Thoracic aorta (tissue), 2 donors: ENCODE measurements at regions not wholly inside any gene's neighbourhood (a gene's known extent, or its start where the extent isn't known, plus 50 kb on each side); places are given as distances from the start of the nearest gene placed in this dataset.

Experiments
- ATAC-seq: fragments of 150-250 bp; one replicate; pipeline ENCODE4 v1.8.0; 2017; ENCODE audit warnings: low read depth; ENCODE audit not compliant: insufficient number of reproducible peaks, low FRiP score
- DNase-seq: peaks from one replicate; pipeline ENCODE4 v3.0.0-alpha.2; 2020; ENCODE audit warnings: low spot score
- H3K27ac ChIP-seq, 2 donors: fragments of 200-600 bp; sonication (generic); 1 replicate in 1 of 2; 2 replicates in 1 of 2; pipeline ENCODE4 v1.5.1; 2016; ENCODE audit warnings: mild to moderate bottlenecking in 2 of 2, moderate library complexity in 2 of 2
- H3K27me3 ChIP-seq: fragments of 200-600 bp; sonication (generic); replicated peaks from 2 replicates; pipeline ENCODE4 v1.6.0; 2016; ENCODE audit warnings: mild to moderate bottlenecking; ENCODE audit not compliant: insufficient read depth
- H3K36me3 ChIP-seq: fragments of 200-600 bp; sonication (generic); one replicate; pipeline ENCODE4 v1.5.1; 2016
- H3K4me1 ChIP-seq, 2 donors: fragments of 200-600 bp; sonication (generic); 1 replicate in 1 of 2; 2 replicates in 1 of 2; pipeline versions ENCODE4 v1.5.1 to v1.6.0; 2016; ENCODE audit warnings: low read depth in 2 of 2, mild to moderate bottlenecking in 1 of 2; ENCODE audit not compliant: control insufficient read depth in 1 of 2
- H3K4me3 ChIP-seq: fragments of 200-600 bp; sonication (generic); 2 replicates; pipeline ENCODE4 v1.5.1; 2016; ENCODE audit warnings: mild to moderate bottlenecking
- H3K9me3 ChIP-seq: fragments of 200-600 bp; sonication (generic); 2 replicates; pipeline ENCODE4 v1.5.1; 2016
- CTCF ChIP-seq: fragments of 200-600 bp; sonication (generic); IDR thresholded peaks from one replicate; pipeline ENCODE4 v1.5.1; 2019; ENCODE audit warnings: antibody characterized with exemption

GRCh38 chr10:83937161-83937560, 202.1 kb upstream of the GHITM start:
- no peak overlapping the region for H3K4me3 ChIP-seq
- no peaks in the 10 kb centered on the region for H3K4me1 ChIP-seq
- H3K27me3 ChIP-seq: no peaks in the 10 kb centered on the region
- ATAC-seq: no peak
- DNase-seq: no peak
- H3K9me3 ChIP-seq: no peaks in the 10 kb centered on the region
- TF ChIP-seq CTCF: no peak
- no peaks in the 10 kb centered on the region for H3K36me3 ChIP-seq
- no peak overlapping the region for H3K27ac ChIP-seq

- Histone ChIP-seq H3K27ac (no peak overlapping the region), H3K4me1 (no peaks in the 10 kb centered on the region), H3K9me3 (no peaks in the 10 kb centered on the region), H3K27me3 (no peaks in the 10 kb centered on the region), H3K36me3 (no peaks in the 10 kb centered on the region), H3K4me3 (no peak overlapping the region)
- TF ChIP-seq CTCF: no peak
- DNase-seq: no peak
- ATAC-seq: no peak
These were observed 201.5 kb upstream of the GHITM start for GRCh38 chr10:83937826-83938225.

GRCh38 chr10:83941189-83941588, 198.1 kb upstream of the GHITM start:
- H3K27me3 ChIP-seq: no peaks in the 10 kb centered on the region
- no peak overlapping the region for H3K4me3 ChIP-seq
- H3K4me1 ChIP-seq: no peaks in the 10 kb centered on the region
- H3K9me3 ChIP-seq: no peaks in the 10 kb centered on the region
- DNase-seq: no peak
- H3K36me3 ChIP-seq: no peaks in the 10 kb centered on the region
- TF ChIP-seq CTCF: no peak
- ATAC-seq: no peak
- H3K27ac ChIP-seq: no peak overlapping the region

GRCh38 chr10:83942410-83942809, 196.9 kb upstream of the GHITM start:
- ATAC-seq (no peak), DNase-seq (no peak)
- Histone ChIP-seq H3K4me3 (no peak overlapping the region), H3K27me3 (no peaks in the 10 kb centered on the region), H3K9me3 (no peaks in the 10 kb centered on the region), H3K27ac (no peak overlapping the region), H3K36me3 (no peaks in the 10 kb centered on the region), H3K4me1 (no peaks in the 10 kb centered on the region)
- TF ChIP-seq CTCF: no peak

GRCh38 chr10:83943049-83943448, 196.3 kb upstream of the GHITM start:
- Histone ChIP-seq H3K9me3 (no peaks in the 10 kb centered on the region), H3K27ac (no peak overlapping the region), H3K27me3 (no peaks in the 10 kb centered on the region), H3K4me3 (no peak overlapping the region), H3K4me1 (no peaks in the 10 kb centered on the region), H3K36me3 (no peaks in the 10 kb centered on the region)
- ATAC-seq (no peak), DNase-seq (no peak)
- no peak for TF ChIP-seq CTCF
